HG03432 (cell line): ENCODE measurements at regions not wholly inside any gene's neighbourhood (a gene's known extent, or its start where the extent isn't known, plus 50 kb on each side); places are given as distances from the start of the nearest gene placed in this dataset.

Source experiments
- ATAC-seq: cut with Tn5 transposase; IDR thresholded peaks from one replicate; pipeline ENCODE4 v1.9.1; 2021; ENCODE audit warnings: mild to moderate bottlenecking, moderate library complexity; ENCODE audit not compliant: unreplicated experiment

GRCh38 chr9:107198718-107199117, 84.4 kb upstream of the RAD23B start:
- no peak for ATAC-seq

- ATAC-seq, result peak; percentile 48
These were observed 75.0 kb upstream of the RAD23B start for GRCh38 chr9:107208121-107208520.

- ATAC-seq, result no peak
These were observed 72.3 kb upstream of the RAD23B start for GRCh38 chr9:107210775-107211174.

- no peak for ATAC-seq
These were observed 71.7 kb upstream of the RAD23B start for GRCh38 chr9:107211284-107211923.

- no peak for ATAC-seq
These were observed 70.5 kb upstream of the RAD23B start for GRCh38 chr9:107212613-107213012.

GRCh38 chr9:107213080-107213479, 70.0 kb upstream of the RAD23B start:
- ATAC-seq, result peak; percentile 25

GRCh38 chr9:107213561-107214028, 69.5 kb upstream of the RAD23B start:
- peak; percentile 97 for ATAC-seq

GRCh38 chr9:107214381-107214780, 68.7 kb upstream of the RAD23B start:
- no peak for ATAC-seq

GRCh38 chr9:107214915-107215314, 68.2 kb upstream of the RAD23B start:
- ATAC-seq, result no peak

GRCh38 chr9:107215381-107215780, 67.7 kb upstream of the RAD23B start:
- no peak for ATAC-seq

- ATAC-seq, result no peak
These were observed 66.8 kb upstream of the RAD23B start for GRCh38 chr9:107216329-107216728.

- peak; percentile 87 for ATAC-seq
These were observed 64.1 kb upstream of the RAD23B start for GRCh38 chr9:107218829-107219485.

GRCh38 chr9:107219486-107220077, 63.5 kb upstream of the RAD23B start:
- ATAC-seq, result peak; percentile 44

- ATAC-seq, result no peak
These were observed 61.8 kb upstream of the RAD23B start for GRCh38 chr9:107221321-107221720.

- no peak for ATAC-seq
These were observed 61.0 kb upstream of the RAD23B start for GRCh38 chr9:107222020-107222522.

- ATAC-seq, result no peak
These were observed 59.7 kb upstream of the RAD23B start for GRCh38 chr9:107223381-107223780.

GRCh38 chr9:107224252-107224651, 58.8 kb upstream of the RAD23B start:
- ATAC-seq, result no peak

- ATAC-seq, result no peak
These were observed 56.7 kb upstream of the RAD23B start for GRCh38 chr9:107226421-107226820.

GRCh38 chr9:107227774-107228173, 55.3 kb upstream of the RAD23B start:
- ATAC-seq, result no peak

GRCh38 chr9:107228496-107229039, 54.5 kb upstream of the RAD23B start:
- ATAC-seq, result no peak

GRCh38 chr9:107229241-107229741, 53.8 kb upstream of the RAD23B start:
- ATAC-seq, result no peak
